HFF-Myc (cell line): ENCODE measurements at regions not wholly inside any gene's neighbourhood (a gene's known extent, or its start where the extent isn't known, plus 50 kb on each side); places are given as distances from the start of the nearest gene placed in this dataset.

ENCODE experiments used
- DNase-seq: peaks from one replicate; pipeline ENCODE4 v3.0.0-alpha.2; 2011; ENCODE audit warnings: low read depth; ENCODE audit errors: extremely low read depth
- H3K4me3 ChIP-seq: replicated peaks from 2 replicates; pipeline ENCODE4 v1.5.1; 2011; ENCODE audit warnings: low read depth, mild to moderate bottlenecking, control low read depth, low read length
- CTCF ChIP-seq: IDR thresholded peaks from 2 replicates; pipeline ENCODE4 v1.5.1; 2012; ENCODE audit warnings: mild to moderate bottlenecking, low read depth, low read length, control low read depth; ENCODE audit errors: missing control alignments

DNA sequence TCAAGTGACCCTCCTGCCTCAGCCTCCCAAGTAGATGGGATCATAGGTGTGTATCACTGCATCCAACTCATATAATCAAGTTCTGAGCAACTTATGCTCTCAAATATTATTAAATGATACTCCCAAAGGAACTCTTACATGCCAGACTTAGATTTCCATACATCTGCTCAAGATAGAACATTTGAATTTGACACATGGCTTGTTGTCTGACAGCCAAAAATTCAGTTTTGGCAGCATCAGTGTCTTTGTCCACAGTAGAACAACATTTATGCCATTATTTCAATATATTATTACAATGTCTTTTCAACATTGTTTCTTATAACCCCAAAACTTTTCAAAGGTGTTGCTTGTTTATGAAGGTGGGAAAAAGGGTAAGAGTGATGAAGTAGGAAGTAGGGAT lies 116.2 kb downstream of the SUCNR1 start:
- DNase-seq = no peak

DNA sequence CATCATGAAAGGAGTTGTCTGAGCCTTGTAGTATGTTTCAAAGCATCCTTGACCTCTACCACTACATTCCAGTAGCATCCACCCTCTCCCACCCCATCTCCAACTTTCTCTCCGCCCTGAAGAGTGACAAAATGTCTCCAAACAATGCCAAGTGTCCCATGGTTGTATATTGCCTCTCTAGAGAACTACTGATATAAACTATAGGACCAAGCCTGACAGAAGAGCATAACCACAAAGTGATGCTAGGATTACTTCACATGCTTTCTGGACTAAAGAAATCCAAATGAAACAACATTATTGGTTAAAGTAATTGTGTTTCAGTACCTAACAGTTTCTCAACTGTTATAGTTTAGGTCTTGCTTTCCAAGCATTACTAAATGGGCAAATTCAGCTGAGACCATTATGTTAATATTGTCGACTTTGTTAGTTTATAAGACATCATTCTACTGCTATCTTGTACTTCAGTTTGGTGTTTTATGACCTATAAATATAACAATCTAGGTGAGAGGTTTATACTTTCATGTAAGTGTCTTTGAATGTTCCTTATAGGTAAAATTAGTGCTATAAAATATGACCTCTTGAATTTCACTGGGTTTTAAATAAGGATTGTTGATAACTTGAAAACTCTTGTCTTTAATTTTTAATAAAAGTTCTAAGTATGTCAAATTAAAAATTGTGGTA lies 117.4 kb downstream of the SUCNR1 start:
- no peak overlapping the region for H3K4me3 ChIP-seq
- TF ChIP-seq CTCF = no peak
- no peak for DNase-seq

More for the DNA sequence above, 116.2 kb downstream of the SUCNR1 start:
- H3K4me3 ChIP-seq = no peak overlapping the region
- TF ChIP-seq CTCF = no peak

DNA sequence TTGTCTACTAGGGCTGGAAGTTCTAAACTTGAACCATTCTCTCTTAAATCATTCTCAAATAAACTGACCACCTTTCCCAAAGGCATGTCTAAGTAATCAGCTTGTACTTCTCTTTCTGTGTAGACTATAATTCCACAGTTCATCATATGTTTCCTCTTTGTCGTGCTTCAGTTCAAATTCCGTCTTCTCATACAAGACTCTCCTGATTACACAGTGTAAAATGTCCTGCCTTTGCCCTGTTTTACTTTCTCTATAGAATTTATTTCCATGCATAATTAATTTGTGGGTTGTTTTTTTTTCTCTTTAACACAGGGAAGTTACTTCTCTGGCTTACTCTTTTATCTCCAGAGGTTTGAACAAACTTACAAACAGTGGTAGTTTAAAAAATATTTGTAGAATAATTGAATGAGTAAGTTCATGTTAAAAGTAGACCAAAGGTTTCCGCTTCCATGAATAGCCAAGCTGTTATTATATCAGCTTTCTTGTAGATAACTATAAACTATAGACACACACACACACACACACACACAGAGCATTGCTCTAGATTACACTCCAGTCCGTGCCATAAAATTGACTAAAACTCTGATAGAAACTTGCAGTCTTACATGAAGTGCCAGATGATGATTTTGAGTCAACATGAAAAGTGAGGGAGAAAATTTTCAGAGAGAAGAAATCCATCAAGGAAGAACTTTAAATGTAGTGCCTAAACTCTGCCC lies 119.0 kb downstream of the SUCNR1 start:
- DNase-seq = no peak
- no peak overlapping the region for H3K4me3 ChIP-seq
- no peak for TF ChIP-seq CTCF

DNA sequence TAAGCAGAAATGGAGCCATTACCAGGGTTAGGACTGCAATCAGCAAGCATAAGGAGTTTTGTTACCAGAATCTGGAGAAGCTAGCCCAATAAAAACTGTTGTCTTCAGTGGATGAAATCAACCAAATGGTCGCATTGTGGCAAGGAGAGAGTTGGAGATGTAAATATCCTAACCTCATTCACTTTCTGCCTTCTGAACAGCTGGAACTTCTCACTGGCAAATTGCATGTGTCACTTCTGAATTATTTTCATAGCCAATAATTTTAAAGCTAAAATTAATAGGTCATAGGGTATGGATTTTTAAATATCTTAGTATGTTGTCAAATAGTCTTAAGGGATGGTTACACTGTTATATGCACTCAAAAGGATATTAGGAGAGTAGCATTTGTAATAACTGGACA lies 121.6 kb downstream of the SUCNR1 start:
- no peak overlapping the region for H3K4me3 ChIP-seq
- DNase-seq = no peak
- TF ChIP-seq CTCF = no peak

GRCh38 chr3:151998744-151999143 lies 125.3 kb downstream of the SUCNR1 start:
- H3K4me3 ChIP-seq = no peak overlapping the region
- DNase-seq = no peak
- TF ChIP-seq CTCF = no peak

DNA sequence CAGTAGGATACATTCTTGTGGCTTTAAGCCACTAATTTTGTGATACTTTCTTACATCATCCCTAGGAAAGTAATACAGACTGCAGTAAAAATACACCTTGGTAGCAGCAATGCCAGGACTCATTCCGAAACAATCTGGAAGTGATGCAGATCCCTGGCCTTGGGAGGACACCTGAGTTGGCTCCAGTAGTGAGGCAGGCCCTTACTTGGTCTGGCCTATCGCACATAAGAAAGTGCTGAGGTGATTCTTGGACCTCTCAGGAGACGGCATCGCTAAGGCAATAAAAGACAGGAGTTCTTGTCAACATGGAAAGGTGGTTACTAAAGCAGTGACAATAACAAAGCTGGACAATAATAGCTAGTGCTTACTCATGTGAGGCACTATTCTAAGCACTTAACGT lies 126.5 kb downstream of the SUCNR1 start:
- no peak overlapping the region for H3K4me3 ChIP-seq
- TF ChIP-seq CTCF = no peak
- no peak for DNase-seq
